Caco-2 (cell line): ENCODE measurements at regions not wholly inside any gene's neighbourhood (a gene's known extent, or its start where the extent isn't known, plus 50 kb on each side); places are given as distances from the start of the nearest gene placed in this dataset.

Experiments used
- BruUV-seq: library from RNA; stranded (reverse); fragments of 400-500 nt; replicated peaks from 2 replicates; lab custom pipeline; 2021; lab: Mats Ljungman, UMichigan
- CTCF ChIA-PET: fragments of 300-600 bp; sonication (Branson Sonifier 250); formaldehyde crosslinking; loops from one replicate; lab custom pipeline; 2022; ENCODE audit warnings: antibody characterized with exemption; lab: Charles Lee
- POLR2A ChIA-PET: fragments of 300-600 bp; sonication (Branson Sonifier 250); formaldehyde crosslinking; loops from one replicate; lab custom pipeline; 2022; ENCODE audit warnings: antibody characterized with exemption; lab: Charles Lee
- DNase-seq, 2 experiments: peaks; one replicate each; pipeline versions ENCODE4 v3.0.0 to v3.0.0-alpha.2; 2020 to 2022
- H3K27me3 ChIP-seq: replicated peaks from 2 replicates; pipeline ENCODE4 v1.6.0; 2011; ENCODE audit warnings: low read length; ENCODE audit not compliant: control insufficient read depth, insufficient read depth
- H3K36me3 ChIP-seq: 2 replicates; pipeline ENCODE4 v1.5.1; 2011; ENCODE audit warnings: low read length; ENCODE audit not compliant: control insufficient read depth, insufficient read depth
- H3K4me1 ChIP-seq: fragments of 250-450 bp; sonication (Bioruptor Pico); 2 replicates; pipeline ENCODE4 v1.5.1; 2020; ENCODE audit warnings: mild to moderate bottlenecking
- H3K4me3 ChIP-seq: 2 replicates; pipeline ENCODE4 v1.5.1; 2011; ENCODE audit warnings: low read depth, mild to moderate bottlenecking, control low read depth, low read length
- H3K9me3 ChIP-seq: fragments of 250-450 bp; sonication (Bioruptor Pico); 2 replicates; pipeline ENCODE4 v1.5.1; 2020; ENCODE audit warnings: mild to moderate bottlenecking, moderate library complexity
- H3K27ac Mint-ChIP-seq: one replicate; pipeline ENCODE4 v1.8.0; 2022; ENCODE audit warnings: mixed read lengths; ENCODE audit not compliant: unreplicated experiment
- H3K27me3 Mint-ChIP-seq: one replicate; pipeline ENCODE4 v1.8.0; 2022; ENCODE audit warnings: mixed read lengths; ENCODE audit not compliant: insufficient read depth, unreplicated experiment
- H3K36me3 Mint-ChIP-seq: one replicate; pipeline ENCODE4 v1.8.0; 2022; ENCODE audit warnings: mild to moderate bottlenecking, mixed read lengths; ENCODE audit not compliant: insufficient read depth, unreplicated experiment
- H3K4me1 Mint-ChIP-seq: one replicate; pipeline ENCODE4 v1.8.0; 2022; ENCODE audit warnings: low read depth, mixed read lengths; ENCODE audit not compliant: unreplicated experiment
- H3K4me3 Mint-ChIP-seq: one replicate; pipeline ENCODE4 v1.8.0; 2022; ENCODE audit warnings: mild to moderate bottlenecking, moderate library complexity, mixed read lengths; ENCODE audit not compliant: unreplicated experiment
- H3K9me3 Mint-ChIP-seq: one replicate; pipeline ENCODE4 v1.8.0; 2022; ENCODE audit warnings: mixed read lengths; ENCODE audit not compliant: unreplicated experiment
- intact Hi-C: fragments of 100-400 bp; cut with micrococcal nuclease; formaldehyde crosslinking; loops from one replicate; pipeline ENCODE4 v1.10.0; 2022; ENCODE audit not compliant: unreplicated experiment
- TF ChIP-seq, protein P1 (sequence below), 2 experiments: fragments of 200-600 bp in 1 of 2; IDR thresholded peaks; 1 replicate in 1 of 2; 2 replicates in 1 of 2; pipeline versions ENCODE4 v1.5.1 to v1.8.0; 2011 to 2022; ENCODE audit warnings: antibody characterized with exemption in 1 of 2, control low read depth in 1 of 2, inconsistent platforms in 1 of 2, low read depth in 1 of 2, low read length in 1 of 2, mild to moderate bottlenecking in 1 of 2, moderate library complexity in 1 of 2; ENCODE audit not compliant: insufficient read depth in 1 of 2, severe bottlenecking in 1 of 2, unreplicated experiment in 1 of 2

DNA sequence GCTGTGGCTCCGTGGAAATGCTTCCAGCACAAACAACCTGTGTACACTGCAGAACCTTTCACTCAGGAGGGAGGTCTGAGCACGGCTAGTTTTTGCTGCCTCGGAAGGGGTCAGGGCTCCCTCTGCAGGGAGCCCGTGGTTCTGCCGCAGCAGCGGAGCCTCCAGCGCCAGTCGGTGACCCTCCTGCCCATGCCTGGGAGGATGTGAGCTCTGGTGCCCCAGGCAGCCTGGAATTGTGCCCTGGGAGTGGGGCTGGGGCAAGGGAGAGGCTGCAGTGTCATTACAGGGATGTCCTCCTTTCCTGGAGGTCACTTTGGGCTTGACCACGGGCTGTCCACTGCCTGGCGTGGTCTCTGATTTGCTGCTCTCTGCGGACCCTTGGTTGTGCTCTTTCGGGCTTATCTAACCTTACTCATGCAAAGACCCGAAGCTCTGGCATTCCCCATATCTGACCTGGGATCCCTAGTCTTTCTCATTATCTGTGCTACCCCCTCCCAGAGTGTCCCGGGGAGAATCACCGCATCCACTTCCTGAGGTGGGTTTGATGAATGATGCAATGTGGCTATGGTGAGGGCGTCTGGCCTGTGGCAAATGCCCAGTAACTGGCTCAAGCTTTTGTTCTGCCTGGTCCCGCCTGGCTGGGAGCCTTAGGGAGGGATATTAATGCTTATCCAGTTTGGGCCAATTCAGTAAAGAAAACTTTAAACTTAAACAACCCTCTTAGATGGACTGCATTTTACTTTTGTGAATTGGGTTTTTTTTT is 59.6 kb upstream of the TAGAP start:
- H3K4me1 Mint-ChIP-seq: peaks cover 12% of the 10 kb centered on the region
- Histone ChIP-seq H3K36me3 (no peaks in the 10 kb centered on the region), H3K4me1 (0 out of 2 replicates have a peak, but pooled peaks cover 4% of the 10 kb centered on the region), H3K9me3 (no peaks in the 10 kb centered on the region), H3K4me3 (no peak overlapping the region), H3K27me3 (no peaks in the 10 kb centered on the region; the same call in none of the 2 replicates)
- BruUV-seq: no TSS peak
- H3K27ac Mint-ChIP-seq: no peak overlapping the region
- intact Hi-C loops: loop anchor here (1.0 kb wide), 2 partner anchors 62 to 96 kb away; no protein-coding TSS in a partner anchor
- ChIA-PET CTCF (interaction anchor here (0.5 to 1.8 kb wide), 9 partner anchors 62 to 781 kb away, joined by 3 to 10 read pairs (median 4); partner anchors contain the start of gene RSPH3), POLR2A (no interaction called here)
- H3K4me3 Mint-ChIP-seq: no peak overlapping the region
- TF ChIP-seq, protein P1, sequence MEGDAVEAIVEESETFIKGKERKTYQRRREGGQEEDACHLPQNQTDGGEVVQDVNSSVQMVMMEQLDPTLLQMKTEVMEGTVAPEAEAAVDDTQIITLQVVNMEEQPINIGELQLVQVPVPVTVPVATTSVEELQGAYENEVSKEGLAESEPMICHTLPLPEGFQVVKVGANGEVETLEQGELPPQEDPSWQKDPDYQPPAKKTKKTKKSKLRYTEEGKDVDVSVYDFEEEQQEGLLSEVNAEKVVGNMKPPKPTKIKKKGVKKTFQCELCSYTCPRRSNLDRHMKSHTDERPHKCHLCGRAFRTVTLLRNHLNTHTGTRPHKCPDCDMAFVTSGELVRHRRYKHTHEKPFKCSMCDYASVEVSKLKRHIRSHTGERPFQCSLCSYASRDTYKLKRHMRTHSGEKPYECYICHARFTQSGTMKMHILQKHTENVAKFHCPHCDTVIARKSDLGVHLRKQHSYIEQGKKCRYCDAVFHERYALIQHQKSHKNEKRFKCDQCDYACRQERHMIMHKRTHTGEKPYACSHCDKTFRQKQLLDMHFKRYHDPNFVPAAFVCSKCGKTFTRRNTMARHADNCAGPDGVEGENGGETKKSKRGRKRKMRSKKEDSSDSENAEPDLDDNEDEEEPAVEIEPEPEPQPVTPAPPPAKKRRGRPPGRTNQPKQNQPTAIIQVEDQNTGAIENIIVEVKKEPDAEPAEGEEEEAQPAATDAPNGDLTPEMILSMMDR (IDR thresholded peaks at IDR 0.05; ENCODE audit: insufficient read depth in 1 of 2, low read depth in 1 of 2, low read length in 1 of 2, severe bottlenecking in 1 of 2, unreplicated experiment in 1 of 2): peak; percentile 88 to 98
- no peaks in the 10 kb centered on the region for H3K27me3 Mint-ChIP-seq
- no peaks in the 10 kb centered on the region for H3K9me3 Mint-ChIP-seq
- DNase-seq: peak; percentile 54 to 73
- H3K36me3 Mint-ChIP-seq: no peaks in the 10 kb centered on the region

DNA sequence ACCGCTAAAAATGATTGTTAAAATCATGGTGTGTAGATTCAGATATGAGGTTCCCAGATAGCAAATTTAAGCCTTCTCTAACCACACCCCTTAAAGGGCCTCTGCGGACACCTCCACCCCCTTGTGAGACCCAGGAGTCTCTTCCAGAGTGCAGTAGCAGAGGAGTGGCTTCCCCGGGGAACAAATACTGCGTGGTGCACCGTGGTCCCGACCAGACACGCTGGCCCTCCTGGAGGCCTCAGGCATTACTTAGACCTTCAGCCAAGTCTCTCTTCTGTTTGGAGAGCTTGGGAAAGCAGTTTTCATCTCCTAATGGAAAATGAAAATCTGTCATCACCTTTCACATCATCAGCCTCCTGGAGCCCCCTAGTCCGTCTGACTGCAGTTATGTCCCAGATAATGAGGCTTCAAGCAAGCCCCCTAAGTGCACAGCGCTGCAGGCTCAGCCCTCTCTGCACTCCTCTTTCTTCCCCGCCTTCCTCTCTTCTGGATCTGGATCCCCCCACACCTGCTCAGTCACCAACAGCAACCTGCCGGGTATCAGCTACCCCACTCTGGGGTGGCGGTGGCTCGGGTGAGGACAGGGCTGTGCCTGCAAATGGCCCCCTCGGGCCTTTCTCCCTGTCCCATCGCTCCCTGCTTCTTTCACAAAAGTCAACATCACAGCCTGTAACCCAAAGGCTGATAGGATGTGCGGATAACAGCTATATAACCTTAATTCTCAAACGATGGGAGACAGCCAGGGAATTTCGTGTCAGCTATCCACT is 58.8 kb upstream of the TAGAP start:
- Histone ChIP-seq H3K36me3 (no peaks in the 10 kb centered on the region), H3K4me3 (no peak overlapping the region), H3K4me1 (0 out of 2 replicates have a peak, but pooled peaks cover 4% of the 10 kb centered on the region), H3K27me3 (no peaks in the 10 kb centered on the region; the same call in none of the 2 replicates), H3K9me3 (no peaks in the 10 kb centered on the region)
- Mint-ChIP-seq H3K9me3 (no peaks in the 10 kb centered on the region), H3K36me3 (no peaks in the 10 kb centered on the region), H3K27ac (no peak overlapping the region), H3K4me3 (no peak overlapping the region), H3K4me1 (peaks cover 12% of the 10 kb centered on the region), H3K27me3 (no peaks in the 10 kb centered on the region)
- ChIA-PET CTCF (interaction anchor here (1.3 to 1.8 kb wide), 2 partner anchors 61 to 95 kb away, joined by 9 to 10 read pairs; no protein-coding TSS in a partner anchor), POLR2A (interaction anchor here (0.6 kb wide), 1 partner anchor 95 kb away, joined by 3 read pairs; no protein-coding TSS in a partner anchor)
- no TSS peak for BruUV-seq
- TF ChIP-seq, protein P1 (IDR thresholded peaks at IDR 0.05; ENCODE audit: insufficient read depth in 1 of 2, low read depth in 1 of 2, low read length in 1 of 2, severe bottlenecking in 1 of 2, unreplicated experiment in 1 of 2): no peak
- intact Hi-C loops: loop anchor here (1.0 kb wide), 2 partner anchors 61 to 95 kb away; no protein-coding TSS in a partner anchor
- no peak for DNase-seq
